Cerebellar cortex (tissue), 1 donor: ENCODE measurements at regions not wholly inside any gene's neighbourhood (a gene's known extent, or its start where the extent isn't known, plus 50 kb on each side); places are given as distances from the start of the nearest gene placed in this dataset.

Source experiments
- DNase-seq: peaks from one replicate; pipeline ENCODE4 v3.0.0-alpha.2; 2015; ENCODE audit warnings: low spot score

GRCh38 chr17:51487947-51488346, 227.6 kb downstream of the UTP18 start:
- no peak for DNase-seq

- DNase-seq, result no peak
These were observed 231.1 kb downstream of the UTP18 start for GRCh38 chr17:51491416-51491815.

GRCh38 chr17:51493206-51493605, 232.9 kb downstream of the UTP18 start:
- DNase-seq, result peak; percentile 94

GRCh38 chr17:51496378-51496777, 236.0 kb downstream of the UTP18 start:
- DNase-seq, result no peak

- DNase-seq, result peak; percentile 98
These were observed 239.6 kb downstream of the UTP18 start for GRCh38 chr17:51499897-51500296.

GRCh38 chr17:51500454-51500853, 240.1 kb downstream of the UTP18 start:
- DNase-seq, result peak; percentile 75

- no peak for DNase-seq
These were observed 245.1 kb downstream of the UTP18 start for GRCh38 chr17:51505450-51505849.

GRCh38 chr17:51507444-51507843, 247.1 kb downstream of the UTP18 start:
- DNase-seq, result peak; percentile 31

- DNase-seq, result peak; percentile 49
These were observed 247.7 kb downstream of the UTP18 start for GRCh38 chr17:51508048-51508447.

- DNase-seq, result peak; percentile 76
These were observed 250.6 kb downstream of the UTP18 start for GRCh38 chr17:51510940-51511339.

GRCh38 chr17:51512220-51512907, 252.0 kb downstream of the UTP18 start:
- DNase-seq, result no peak

GRCh38 chr17:51516924-51517323, 256.6 kb downstream of the UTP18 start:
- no peak for DNase-seq

GRCh38 chr17:51524524-51524923, 264.2 kb downstream of the UTP18 start:
- no peak for DNase-seq

- no peak for DNase-seq
These were observed 266.2 kb downstream of the UTP18 start for GRCh38 chr17:51526507-51526906.

GRCh38 chr17:51527225-51527982, 267.1 kb downstream of the UTP18 start:
- no peak for DNase-seq

- DNase-seq, result peak; percentile 92
These were observed 267.8 kb downstream of the UTP18 start for GRCh38 chr17:51528111-51528510.

GRCh38 chr17:51533219-51533618, 272.9 kb downstream of the UTP18 start:
- no peak for DNase-seq

- no peak for DNase-seq
These were observed 273.5 kb downstream of the UTP18 start for GRCh38 chr17:51533821-51534220.

- no peak for DNase-seq
These were observed 276.3 kb downstream of the UTP18 start for GRCh38 chr17:51536627-51537026.

GRCh38 chr17:51537996-51538550, 277.7 kb downstream of the UTP18 start:
- DNase-seq, result peak; percentile 74

GRCh38 chr17:51540151-51540550, 279.8 kb downstream of the UTP18 start:
- peak; percentile 36 for DNase-seq

- DNase-seq, result no peak
These were observed 280.9 kb downstream of the UTP18 start for GRCh38 chr17:51541215-51541614.

- DNase-seq, result no peak
These were observed 285.8 kb downstream of the UTP18 start for GRCh38 chr17:51546114-51546513.
